GM20000 (cell line): ENCODE measurements at regions not wholly inside any gene's neighbourhood (a gene's known extent, or its start where the extent isn't known, plus 50 kb on each side); places are given as distances from the start of the nearest gene placed in this dataset.

ENCODE experiments used
- DNase-seq: peaks from one replicate; pipeline ENCODE4 v3.0.0; 2012; ENCODE audit warnings: low spot score
- TF ChIP-seq, protein P1 (sequence below): IDR thresholded peaks from 2 replicates; pipeline ENCODE4 v1.5.1; 2012; ENCODE audit warnings: mild to moderate bottlenecking, control low read depth; ENCODE audit errors: extremely low read depth, missing control alignments

GRCh38 chr5:124148574-124148973, 597.9 kb downstream of the ZNF608 start:
- no peak for DNase-seq
- TF ChIP-seq, protein P1, sequence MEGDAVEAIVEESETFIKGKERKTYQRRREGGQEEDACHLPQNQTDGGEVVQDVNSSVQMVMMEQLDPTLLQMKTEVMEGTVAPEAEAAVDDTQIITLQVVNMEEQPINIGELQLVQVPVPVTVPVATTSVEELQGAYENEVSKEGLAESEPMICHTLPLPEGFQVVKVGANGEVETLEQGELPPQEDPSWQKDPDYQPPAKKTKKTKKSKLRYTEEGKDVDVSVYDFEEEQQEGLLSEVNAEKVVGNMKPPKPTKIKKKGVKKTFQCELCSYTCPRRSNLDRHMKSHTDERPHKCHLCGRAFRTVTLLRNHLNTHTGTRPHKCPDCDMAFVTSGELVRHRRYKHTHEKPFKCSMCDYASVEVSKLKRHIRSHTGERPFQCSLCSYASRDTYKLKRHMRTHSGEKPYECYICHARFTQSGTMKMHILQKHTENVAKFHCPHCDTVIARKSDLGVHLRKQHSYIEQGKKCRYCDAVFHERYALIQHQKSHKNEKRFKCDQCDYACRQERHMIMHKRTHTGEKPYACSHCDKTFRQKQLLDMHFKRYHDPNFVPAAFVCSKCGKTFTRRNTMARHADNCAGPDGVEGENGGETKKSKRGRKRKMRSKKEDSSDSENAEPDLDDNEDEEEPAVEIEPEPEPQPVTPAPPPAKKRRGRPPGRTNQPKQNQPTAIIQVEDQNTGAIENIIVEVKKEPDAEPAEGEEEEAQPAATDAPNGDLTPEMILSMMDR: no peak

DNA sequence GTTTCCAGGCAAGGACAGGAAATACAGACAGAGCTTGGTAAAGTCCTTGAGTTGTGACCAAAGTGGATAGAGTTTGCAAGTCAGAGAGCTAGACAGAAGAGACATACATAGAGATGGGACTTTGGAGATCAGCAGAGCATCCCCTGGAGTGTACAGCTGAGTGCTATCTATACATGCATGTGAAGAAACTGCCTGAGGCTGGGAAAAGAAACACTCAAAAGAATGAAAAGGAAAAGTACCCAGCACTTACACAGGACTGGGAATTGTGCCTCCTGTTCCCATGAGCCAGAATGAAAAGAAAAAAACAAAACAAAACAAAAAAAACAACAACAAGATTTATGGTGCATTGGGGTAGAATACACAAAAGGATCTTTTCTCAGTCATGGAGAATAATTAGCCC, 606.4 kb downstream of the ZNF608 start:
- DNase-seq: no peak
- TF ChIP-seq, protein P1: no peak

DNA sequence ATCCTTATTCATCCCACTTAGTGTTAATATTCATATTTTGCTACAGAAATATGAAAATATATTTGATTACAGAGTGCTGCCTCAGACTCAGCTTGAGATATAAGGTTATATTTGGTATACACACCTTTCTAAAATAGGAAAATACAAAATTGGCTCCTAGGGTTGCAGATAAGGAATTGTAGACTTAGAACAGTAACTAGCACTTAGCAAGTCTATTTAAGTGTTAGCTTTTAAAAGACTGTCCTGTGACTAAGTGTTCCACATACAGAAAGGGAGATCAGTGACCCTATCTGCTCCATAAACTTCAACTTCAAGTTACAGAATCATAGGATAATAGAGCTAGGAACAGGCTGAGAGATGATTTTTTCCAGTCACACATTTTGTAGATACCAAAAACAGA, 607.0 kb downstream of the ZNF608 start:
- TF ChIP-seq, protein P1: no peak
- no peak for DNase-seq

DNA sequence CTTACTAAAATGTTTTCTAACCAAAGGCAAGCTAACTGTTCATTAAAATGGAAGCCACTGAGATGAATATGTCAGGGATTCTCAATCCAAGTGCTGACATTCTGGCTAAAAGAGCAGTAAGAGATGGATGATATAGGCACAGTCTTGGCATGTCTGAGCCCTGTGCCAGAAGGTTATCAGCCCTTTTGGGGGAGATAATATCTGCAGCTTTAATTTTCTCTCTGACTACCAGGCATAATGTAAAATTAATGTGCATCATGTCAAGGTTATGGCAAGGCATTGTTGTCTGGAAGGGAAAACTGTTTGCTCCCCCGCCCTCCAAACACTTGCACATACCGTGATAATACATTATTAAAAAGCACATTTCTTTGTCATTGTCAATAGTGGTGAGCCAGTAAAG, 609.8 kb downstream of the ZNF608 start:
- TF ChIP-seq, protein P1: no peak
- no peak for DNase-seq

DNA sequence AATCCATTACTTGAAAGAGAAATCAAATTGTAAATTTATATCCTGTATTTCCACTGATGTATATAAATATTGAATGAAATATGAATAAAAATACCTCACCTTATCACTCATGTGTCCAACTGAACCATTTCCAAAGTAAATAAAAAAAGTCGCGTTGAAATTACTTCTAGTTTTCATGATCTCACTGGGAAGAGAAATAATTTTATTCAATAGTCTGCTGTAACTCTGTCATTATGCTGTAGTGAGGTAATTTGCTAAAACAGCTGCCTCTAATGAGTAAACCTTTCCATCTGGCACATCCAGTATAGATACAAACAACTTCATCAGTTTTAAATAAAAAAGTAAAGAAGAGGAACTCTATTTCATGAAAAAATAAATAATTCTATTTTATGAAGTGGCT, 611.5 kb downstream of the ZNF608 start:
- TF ChIP-seq, protein P1: no peak
- DNase-seq: no peak

- DNase-seq: no peak
Measured at GRCh38 chr5:124133406-124133805, 613.0 kb downstream of the ZNF608 start.

GRCh38 chr5:124132843-124133242, 613.6 kb downstream of the ZNF608 start:
- DNase-seq: no peak
- TF ChIP-seq, protein P1: no peak

More at GRCh38 chr5:124133406-124133805, 613.0 kb downstream of the ZNF608 start:
- TF ChIP-seq, protein P1: no peak
